ENCODE measurements at regions not wholly inside any gene's neighbourhood (a gene's known extent, or its start where the extent isn't known, plus 50 kb on each side); places are given as distances from the start of the nearest gene placed in this dataset.
"Not testable (repeated sequence)": the region's sequence is repeated elsewhere in the genome, so short reads cannot be mapped to it uniquely, and the experiment has no call there.

GRCh38 chrX:138807400-138807799 lies 95.9 kb upstream of the FGF13 start:
- H3F3A ChIP-seq (replicated peaks; ENCODE audit: low read depth); ATAC-seq; H3K27me3 ChIP-seq (ENCODE audit: insufficient read depth); H3K9me2 ChIP-seq (ENCODE audit: insufficient read depth); H3K4me3 ChIP-seq; H4K20me1 ChIP-seq (replicated peaks; ENCODE audit: insufficient read depth); H3K27ac ChIP-seq (ENCODE audit: low read depth); H3K9me3 Mint-ChIP-seq; H3K27ac Mint-ChIP-seq; H3K36me3 ChIP-seq (ENCODE audit: insufficient read depth); H3K4me2 ChIP-seq; DNase-seq (ENCODE audit: low spot score); H3K4me1 ChIP-seq (ENCODE audit: insufficient read depth); H2AFZ ChIP-seq; H3K4me1 Mint-ChIP-seq; H3K4me3 Mint-ChIP-seq; H3K36me3 Mint-ChIP-seq (ENCODE audit: low read depth); H3K79me2 ChIP-seq (replicated peaks; ENCODE audit: insufficient read depth); H3K27me3 Mint-ChIP-seq (ENCODE audit: insufficient read depth, low read depth, poor library complexity): not testable (repeated sequence)

- TF ChIP-seq ZNF331 (CRISPR knock-in tag; IDR thresholded peaks at IDR 0.05; ENCODE audit: low read depth), result no peak
- TF ChIP-seq CTCF (conservative IDR thresholded peaks at IDR 0.05; ENCODE audit: low read depth in 2 of 2), result no peak
- TF ChIP-seq JUNB (IDR thresholded peaks at IDR 0.05; ENCODE audit: unreplicated experiment), result no peak
- TF ChIP-seq EZH2 (IDR thresholded peaks at IDR 0.05; ENCODE audit: low read depth, unreplicated experiment), result no peak
- TF ChIP-seq, protein P1, sequence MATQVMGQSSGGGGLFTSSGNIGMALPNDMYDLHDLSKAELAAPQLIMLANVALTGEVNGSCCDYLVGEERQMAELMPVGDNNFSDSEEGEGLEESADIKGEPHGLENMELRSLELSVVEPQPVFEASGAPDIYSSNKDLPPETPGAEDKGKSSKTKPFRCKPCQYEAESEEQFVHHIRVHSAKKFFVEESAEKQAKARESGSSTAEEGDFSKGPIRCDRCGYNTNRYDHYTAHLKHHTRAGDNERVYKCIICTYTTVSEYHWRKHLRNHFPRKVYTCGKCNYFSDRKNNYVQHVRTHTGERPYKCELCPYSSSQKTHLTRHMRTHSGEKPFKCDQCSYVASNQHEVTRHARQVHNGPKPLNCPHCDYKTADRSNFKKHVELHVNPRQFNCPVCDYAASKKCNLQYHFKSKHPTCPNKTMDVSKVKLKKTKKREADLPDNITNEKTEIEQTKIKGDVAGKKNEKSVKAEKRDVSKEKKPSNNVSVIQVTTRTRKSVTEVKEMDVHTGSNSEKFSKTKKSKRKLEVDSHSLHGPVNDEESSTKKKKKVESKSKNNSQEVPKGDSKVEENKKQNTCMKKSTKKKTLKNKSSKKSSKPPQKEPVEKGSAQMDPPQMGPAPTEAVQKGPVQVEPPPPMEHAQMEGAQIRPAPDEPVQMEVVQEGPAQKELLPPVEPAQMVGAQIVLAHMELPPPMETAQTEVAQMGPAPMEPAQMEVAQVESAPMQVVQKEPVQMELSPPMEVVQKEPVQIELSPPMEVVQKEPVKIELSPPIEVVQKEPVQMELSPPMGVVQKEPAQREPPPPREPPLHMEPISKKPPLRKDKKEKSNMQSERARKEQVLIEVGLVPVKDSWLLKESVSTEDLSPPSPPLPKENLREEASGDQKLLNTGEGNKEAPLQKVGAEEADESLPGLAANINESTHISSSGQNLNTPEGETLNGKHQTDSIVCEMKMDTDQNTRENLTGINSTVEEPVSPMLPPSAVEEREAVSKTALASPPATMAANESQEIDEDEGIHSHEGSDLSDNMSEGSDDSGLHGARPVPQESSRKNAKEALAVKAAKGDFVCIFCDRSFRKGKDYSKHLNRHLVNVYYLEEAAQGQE (IDR thresholded peaks at IDR 0.05; ENCODE audit: unreplicated experiment), result no peak
- Histone ChIP-seq H3K4me2 (no peak overlapping the region), H3K4me1 (ENCODE audit: insufficient read depth) (no peaks in the 10 kb centered on the region), H3K9me2 (ENCODE audit: insufficient read depth) (no peaks in the 10 kb centered on the region), H2AFZ (no peak overlapping the region), H4K20me1 (replicated peaks; ENCODE audit: insufficient read depth) (no peaks in the 10 kb centered on the region), H3K27me3 (ENCODE audit: insufficient read depth) (no peaks in the 10 kb centered on the region), H3F3A (replicated peaks; ENCODE audit: low read depth) (no peaks in the 10 kb centered on the region), H3K4me3 (no peak overlapping the region), H3K27ac (ENCODE audit: low read depth) (no peak overlapping the region), H3K79me2 (replicated peaks; ENCODE audit: insufficient read depth) (no peaks in the 10 kb centered on the region), H3K36me3 (ENCODE audit: insufficient read depth) (no peaks in the 10 kb centered on the region)
- ATAC-seq (no peak), DNase-seq (ENCODE audit: low spot score) (no peak)
- H3K4me3 Mint-ChIP-seq, result no peak overlapping the region
- peaks cover 7% of the 10 kb centered on the region for H3K9me3 Mint-ChIP-seq
- peaks cover 4% of the 10 kb centered on the region for H3K27me3 Mint-ChIP-seq (ENCODE audit: insufficient read depth, low read depth, poor library complexity)
- no peaks in the 10 kb centered on the region for H3K36me3 Mint-ChIP-seq (ENCODE audit: low read depth)
- no peaks in the 10 kb centered on the region for H3K4me1 Mint-ChIP-seq
- no peak overlapping the region for H3K27ac Mint-ChIP-seq
Measured at GRCh38 chrX:138794246-138794645, 82.7 kb upstream of the FGF13 start.

- Histone ChIP-seq H3K79me2 (replicated peaks; ENCODE audit: insufficient read depth) (no peaks in the 10 kb centered on the region), H3K27ac (ENCODE audit: low read depth) (no peak overlapping the region), H3F3A (replicated peaks; ENCODE audit: low read depth) (no peaks in the 10 kb centered on the region), H3K4me3 (no peak overlapping the region), H4K20me1 (replicated peaks; ENCODE audit: insufficient read depth) (no peaks in the 10 kb centered on the region), H3K4me1 (ENCODE audit: insufficient read depth) (no peaks in the 10 kb centered on the region), H3K27me3 (ENCODE audit: insufficient read depth) (no peaks in the 10 kb centered on the region), H3K9me2 (ENCODE audit: insufficient read depth) (no peaks in the 10 kb centered on the region), H2AFZ (no peak overlapping the region), H3K4me2 (no peak overlapping the region), H3K36me3 (ENCODE audit: insufficient read depth) (no peaks in the 10 kb centered on the region)
- no peak overlapping the region for H3K4me3 Mint-ChIP-seq
- DNase-seq (ENCODE audit: low spot score) (no peak), ATAC-seq (no peak)
- no peaks in the 10 kb centered on the region for H3K36me3 Mint-ChIP-seq (ENCODE audit: low read depth)
- H3K9me3 Mint-ChIP-seq, result peaks cover 2% of the 10 kb centered on the region; the same call in 2 of the 3 replicates
- no peak overlapping the region for H3K27ac Mint-ChIP-seq
- H3K4me1 Mint-ChIP-seq, result no peaks in the 10 kb centered on the region
- peaks cover 4% of the 10 kb centered on the region for H3K27me3 Mint-ChIP-seq (ENCODE audit: insufficient read depth, low read depth, poor library complexity)
- TF ChIP-seq JUNB (IDR thresholded peaks at IDR 0.05; ENCODE audit: unreplicated experiment), result no peak
- TF ChIP-seq, protein P1 (IDR thresholded peaks at IDR 0.05; ENCODE audit: unreplicated experiment), result no peak
Measured at GRCh38 chrX:138791551-138791950, 80.0 kb upstream of the FGF13 start.
